Fibroblast of upper back skin (primary cell): ENCODE measurements at regions not wholly inside any gene's neighbourhood (a gene's known extent, or its start where the extent isn't known, plus 50 kb on each side); places are given as distances from the start of the nearest gene placed in this dataset.
A peak's percentile ranks its signal among the peaks of the same experiment; 100 is the strongest.

Experiments
- DNase-seq: peaks from one replicate; pipeline ENCODE4 v3.0.0-alpha.2; 2013

- no peak for DNase-seq
Measured at GRCh38 chr4:28351826-28352225, 1491.2 kb downstream of the STIM2 start.

GRCh38 chr4:28354880-28355656, 1494.4 kb downstream of the STIM2 start:
- DNase-seq, result no peak

GRCh38 chr4:28357990-28358389, 1497.3 kb downstream of the STIM2 start:
- DNase-seq, result peak; percentile 54

- peak; percentile 22 for DNase-seq
Measured at GRCh38 chr4:28358606-28359005, 1498.0 kb downstream of the STIM2 start.

GRCh38 chr4:28360681-28361080, 1500.0 kb downstream of the STIM2 start:
- DNase-seq, result no peak

GRCh38 chr4:28362169-28362568, 1501.5 kb downstream of the STIM2 start:
- DNase-seq, result no peak

GRCh38 chr4:28369499-28369898, 1508.9 kb downstream of the STIM2 start:
- DNase-seq, result peak; percentile 72

GRCh38 chr4:28373191-28373590, 1512.5 kb downstream of the STIM2 start:
- DNase-seq, result no peak

GRCh38 chr4:28373601-28374000, 1513.0 kb downstream of the STIM2 start:
- peak; percentile 80 for DNase-seq

GRCh38 chr4:28378109-28378830, 1517.6 kb downstream of the STIM2 start:
- DNase-seq, result peak; percentile 38

- DNase-seq, result no peak
Measured at GRCh38 chr4:28385801-28386200, 1525.2 kb downstream of the STIM2 start.

GRCh38 chr4:28386776-28387175, 1526.1 kb downstream of the STIM2 start:
- no peak for DNase-seq

- DNase-seq, result no peak
Measured at GRCh38 chr4:28388471-28388870, 1527.8 kb downstream of the STIM2 start.

GRCh38 chr4:28391877-28392276, 1531.2 kb downstream of the STIM2 start:
- DNase-seq, result peak; percentile 63

GRCh38 chr4:28402751-28403150, 1542.1 kb downstream of the STIM2 start:
- DNase-seq, result no peak

GRCh38 chr4:28421221-28421620, 1560.6 kb downstream of the STIM2 start:
- DNase-seq, result no peak

- DNase-seq, result no peak
Measured at GRCh38 chr4:28426251-28426650, 1565.6 kb downstream of the STIM2 start.

GRCh38 chr4:28427306-28428085, 1566.9 kb downstream of the STIM2 start:
- no peak for DNase-seq

GRCh38 chr4:28432348-28433025, 1571.8 kb downstream of the STIM2 start:
- DNase-seq, result no peak

- DNase-seq, result peak; percentile 47
Measured at GRCh38 chr4:28435314-28435713, 1574.7 kb downstream of the STIM2 start.

GRCh38 chr4:28436191-28437080, 1575.8 kb downstream of the STIM2 start:
- peak; percentile 49 for DNase-seq

- DNase-seq, result no peak
Measured at GRCh38 chr4:28443371-28443770, 1582.7 kb downstream of the STIM2 start.
